HG03064 (cell line): ENCODE measurements at regions not wholly inside any gene's neighbourhood (a gene's known extent, or its start where the extent isn't known, plus 50 kb on each side); places are given as distances from the start of the nearest gene placed in this dataset.
"Not testable (repeated sequence)": the region's sequence is repeated elsewhere in the genome, so short reads cannot be mapped to it uniquely, and the experiment has no call there.

Source experiments
- ATAC-seq: cut with Tn5 transposase; IDR thresholded peaks from one replicate; pipeline ENCODE4 v1.9.1; 2021; ENCODE audit warnings: low read depth; ENCODE audit not compliant: unreplicated experiment

- no peak for ATAC-seq
These were observed 186.1 kb downstream of the KTN1 start for GRCh38 chr14:55766071-55766470.

- ATAC-seq, result no peak
These were observed 187.3 kb downstream of the KTN1 start for GRCh38 chr14:55767286-55767685.

GRCh38 chr14:55769877-55770276, 189.9 kb downstream of the KTN1 start:
- ATAC-seq, result no peak

DNA sequence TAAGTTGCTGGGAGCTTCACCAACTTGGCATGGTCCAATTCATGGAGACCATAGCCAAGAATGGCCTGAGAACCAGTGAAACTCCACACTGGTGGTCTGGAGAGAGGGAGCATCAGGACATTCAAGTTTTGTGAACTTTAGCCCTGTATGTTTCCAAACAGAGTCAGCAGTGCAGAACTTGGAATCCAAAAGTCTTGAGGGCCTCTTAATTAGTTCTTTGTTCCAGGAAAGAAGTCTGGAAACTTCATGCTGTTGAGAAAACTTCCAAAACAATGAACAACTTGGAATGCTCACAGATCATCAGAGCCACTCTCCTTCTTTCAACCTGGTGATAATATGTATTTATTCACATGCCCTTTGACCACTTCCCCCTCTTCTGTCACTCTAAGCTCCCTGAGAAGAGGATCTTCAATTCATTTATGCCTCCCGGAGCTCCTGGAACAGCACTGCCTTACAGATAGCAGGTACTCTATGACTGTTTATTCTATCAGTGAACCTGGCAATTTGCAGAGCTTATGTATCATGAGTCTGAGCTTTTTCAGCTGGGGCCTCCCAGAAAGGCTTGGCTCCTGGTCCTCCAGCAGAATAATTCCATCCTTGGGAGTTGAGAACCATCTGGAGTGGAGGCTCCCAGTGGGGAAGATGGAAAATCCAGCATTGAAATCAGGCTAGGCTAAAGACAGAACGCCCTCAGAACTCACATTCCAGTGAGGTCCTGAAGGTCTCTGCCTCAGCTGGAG, 191.4 kb downstream of the KTN1 start:
- no peak for ATAC-seq

GRCh38 chr14:55772486-55772885, 192.5 kb downstream of the KTN1 start:
- no peak for ATAC-seq

- ATAC-seq, result no peak
These were observed 193.3 kb downstream of the KTN1 start for GRCh38 chr14:55773312-55773711.

DNA sequence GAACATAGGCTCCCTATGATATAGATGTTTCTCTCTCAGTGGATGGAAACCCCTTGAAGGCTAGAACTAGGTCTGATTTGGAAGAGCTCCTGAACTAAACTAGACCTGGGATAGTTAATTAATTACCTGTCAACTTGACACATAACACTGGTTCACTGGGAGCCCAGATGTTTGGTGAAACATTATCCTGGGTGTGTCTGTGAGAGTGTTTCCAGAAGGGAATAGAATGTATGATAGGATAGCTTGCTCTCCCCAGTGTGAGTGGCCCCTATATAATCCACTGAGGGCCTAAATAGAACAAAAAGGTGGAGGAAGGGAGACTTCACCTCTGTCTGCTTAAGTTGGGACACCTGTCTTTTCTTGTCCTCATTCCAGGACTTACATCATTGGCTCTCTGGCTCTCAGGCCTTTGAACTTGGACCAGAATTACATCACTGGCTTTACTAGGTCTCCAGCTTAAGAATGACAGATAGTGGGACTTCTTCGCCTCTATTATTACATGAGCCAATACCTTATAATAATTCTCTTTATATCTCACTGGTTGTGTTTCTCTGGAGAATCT, 194.1 kb downstream of the KTN1 start:
- ATAC-seq, result no peak

- no peak for ATAC-seq
These were observed 197.9 kb downstream of the KTN1 start for GRCh38 chr14:55777877-55778276.

- no peak for ATAC-seq
These were observed 200.3 kb downstream of the KTN1 start for GRCh38 chr14:55780156-55780946.

- ATAC-seq, result no peak
These were observed 201.0 kb downstream of the KTN1 start for GRCh38 chr14:55781046-55781445.

- ATAC-seq, result no peak
These were observed 202.2 kb downstream of the KTN1 start for GRCh38 chr14:55782166-55782565.

DNA sequence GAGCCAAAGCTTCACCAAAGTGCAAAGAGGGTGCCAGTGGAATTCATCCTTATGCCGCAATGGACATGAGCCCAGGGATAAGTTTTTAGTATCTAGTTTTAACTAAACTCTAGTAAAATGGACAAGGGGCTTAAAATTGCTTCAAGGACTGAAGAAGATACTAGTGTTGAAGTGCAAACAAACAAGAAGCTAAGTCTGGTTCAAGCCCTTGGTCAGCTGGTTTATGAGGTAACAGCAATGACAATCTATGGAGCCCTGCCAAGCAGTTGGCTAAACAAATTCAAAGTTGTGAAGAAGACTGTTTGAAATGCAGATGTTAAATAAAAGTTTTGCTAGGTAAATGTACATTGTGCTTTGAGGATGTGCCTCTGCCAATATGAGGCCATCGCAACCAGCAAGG, 209.4 kb downstream of the KTN1 start:
- no peak for ATAC-seq

- no peak for ATAC-seq
These were observed 214.9 kb downstream of the KTN1 start for GRCh38 chr14:55794655-55795595.

GRCh38 chr14:55796513-55796912, 216.5 kb downstream of the KTN1 start:
- ATAC-seq, result not testable (repeated sequence)

DNA sequence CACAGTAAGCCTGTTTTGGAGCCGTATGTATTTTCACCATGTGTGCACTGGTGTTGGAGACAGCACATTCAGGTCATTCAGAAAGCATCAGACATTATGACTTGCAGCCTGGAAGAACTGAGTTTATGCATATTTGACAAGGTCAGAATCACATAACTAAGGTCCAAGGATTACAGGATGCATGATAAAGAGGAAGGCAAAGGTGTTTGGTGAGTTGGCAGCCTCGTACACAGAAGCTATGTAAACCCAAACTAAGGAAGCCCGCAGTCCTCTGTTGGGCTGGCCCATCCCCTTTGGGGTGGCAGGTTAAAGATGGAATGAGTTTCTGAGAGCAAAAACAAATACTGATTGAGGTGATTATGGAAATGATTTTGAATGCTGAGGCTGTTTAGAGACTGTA, 218.4 kb downstream of the KTN1 start:
- no peak for ATAC-seq

GRCh38 chr14:55799508-55800095, 219.6 kb downstream of the KTN1 start:
- no peak for ATAC-seq

- ATAC-seq, result no peak
These were observed 220.3 kb downstream of the KTN1 start for GRCh38 chr14:55800156-55800785.

DNA sequence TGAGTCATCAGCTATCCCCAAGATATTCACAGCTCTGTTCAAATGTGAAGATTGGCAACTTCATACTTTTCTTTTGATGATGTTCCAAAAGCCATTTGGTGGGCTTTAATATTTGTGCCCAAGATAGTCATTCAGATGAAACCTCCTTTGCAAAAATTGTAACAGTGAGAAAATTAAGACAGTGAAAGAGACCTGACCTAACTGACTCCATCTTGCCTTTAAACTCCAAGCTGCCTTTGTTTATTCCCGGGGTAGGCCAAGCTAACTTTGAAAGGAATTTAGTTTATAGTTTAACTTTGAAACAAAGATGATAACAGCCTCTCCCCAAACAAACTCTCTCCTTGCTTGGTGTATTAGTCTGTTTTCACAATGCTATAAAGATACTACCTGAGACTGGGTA, 221.1 kb downstream of the KTN1 start:
- ATAC-seq, result no peak

GRCh38 chr14:55802986-55803872, 223.2 kb downstream of the KTN1 start:
- no peak for ATAC-seq
